ENCODE measurements at regions not wholly inside any gene's neighbourhood (a gene's known extent, or its start where the extent isn't known, plus 50 kb on each side); places are given as distances from the start of the nearest gene placed in this dataset.

GRCh38 chr1:212558693-212559480, 49.7 kb upstream of the ATF3 start:
- peak; percentile 94 for DNase-seq (ENCODE audit: low spot score)

Measured in ureter (tissue), 1 donor.